ENCODE measurements at regions not wholly inside any gene's neighbourhood (a gene's known extent, or its start where the extent isn't known, plus 50 kb on each side); places are given as distances from the start of the nearest gene placed in this dataset.

DNA sequence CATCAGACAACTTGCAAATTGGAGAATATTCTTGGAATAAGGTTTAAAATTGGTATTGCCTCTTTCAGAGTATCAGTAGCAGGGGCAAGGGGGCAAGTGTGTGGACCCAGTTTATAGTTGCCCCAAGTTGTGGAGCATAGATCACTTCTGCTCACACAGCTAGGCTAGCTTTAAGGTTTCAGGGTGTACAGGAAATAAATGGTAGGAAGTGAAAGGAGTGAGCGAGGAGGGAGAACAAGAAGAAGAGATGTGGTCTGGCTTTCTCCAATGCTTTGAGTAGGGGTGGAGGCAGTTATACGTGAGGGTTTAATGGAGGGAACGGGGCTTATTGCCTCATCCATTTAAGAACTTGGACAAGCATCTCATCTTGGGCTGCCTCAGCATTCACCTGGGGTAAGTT lies 290.0 kb upstream of the CFAP20DC start:
- in situ Hi-C loops (cut with MboI; ENCODE audit: low pct_unique_long_range_greater_than_20kb, low sequenced_read_pairs, unreplicated experiment) = no loop called here
- TF ChIP-seq, protein P1, sequence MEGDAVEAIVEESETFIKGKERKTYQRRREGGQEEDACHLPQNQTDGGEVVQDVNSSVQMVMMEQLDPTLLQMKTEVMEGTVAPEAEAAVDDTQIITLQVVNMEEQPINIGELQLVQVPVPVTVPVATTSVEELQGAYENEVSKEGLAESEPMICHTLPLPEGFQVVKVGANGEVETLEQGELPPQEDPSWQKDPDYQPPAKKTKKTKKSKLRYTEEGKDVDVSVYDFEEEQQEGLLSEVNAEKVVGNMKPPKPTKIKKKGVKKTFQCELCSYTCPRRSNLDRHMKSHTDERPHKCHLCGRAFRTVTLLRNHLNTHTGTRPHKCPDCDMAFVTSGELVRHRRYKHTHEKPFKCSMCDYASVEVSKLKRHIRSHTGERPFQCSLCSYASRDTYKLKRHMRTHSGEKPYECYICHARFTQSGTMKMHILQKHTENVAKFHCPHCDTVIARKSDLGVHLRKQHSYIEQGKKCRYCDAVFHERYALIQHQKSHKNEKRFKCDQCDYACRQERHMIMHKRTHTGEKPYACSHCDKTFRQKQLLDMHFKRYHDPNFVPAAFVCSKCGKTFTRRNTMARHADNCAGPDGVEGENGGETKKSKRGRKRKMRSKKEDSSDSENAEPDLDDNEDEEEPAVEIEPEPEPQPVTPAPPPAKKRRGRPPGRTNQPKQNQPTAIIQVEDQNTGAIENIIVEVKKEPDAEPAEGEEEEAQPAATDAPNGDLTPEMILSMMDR (IDR thresholded peaks at IDR 0.05; ENCODE audit: extremely low read depth, insufficient read depth, missing control alignments) = no peak
- DNase-seq (ENCODE audit: low spot score) = no peak

GRCh38 chr3:59338934-59339333 lies 289.1 kb upstream of the CFAP20DC start:
- in situ Hi-C loops (cut with MboI; ENCODE audit: low pct_unique_long_range_greater_than_20kb, low sequenced_read_pairs, unreplicated experiment) = no loop called here
- TF ChIP-seq, protein P1 (IDR thresholded peaks at IDR 0.05; ENCODE audit: extremely low read depth, insufficient read depth, missing control alignments) = no peak
- DNase-seq (ENCODE audit: low spot score) = no peak

DNA sequence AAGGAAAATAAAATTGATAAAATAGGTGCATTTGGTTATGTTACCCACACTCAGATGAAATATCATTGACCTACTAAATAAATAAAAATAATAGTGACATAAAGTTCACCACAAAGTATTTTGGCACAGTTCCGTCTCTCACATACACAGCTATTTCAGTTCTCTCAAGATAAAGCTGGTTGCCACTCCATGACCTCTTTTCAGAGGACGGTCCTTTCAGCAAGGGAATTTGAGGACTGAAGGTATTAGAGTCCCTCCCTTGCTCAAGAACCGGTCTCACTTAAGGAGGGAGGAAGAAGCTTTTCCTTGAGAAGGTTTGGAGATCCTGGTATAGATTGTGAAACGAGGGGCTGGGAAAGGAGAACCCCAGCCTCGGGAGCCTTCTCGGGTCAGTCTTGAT lies 285.5 kb upstream of the CFAP20DC start:
- TF ChIP-seq, protein P1 (IDR thresholded peaks at IDR 0.05; ENCODE audit: extremely low read depth, insufficient read depth, missing control alignments) = no peak
- in situ Hi-C loops (cut with MboI; ENCODE audit: low pct_unique_long_range_greater_than_20kb, low sequenced_read_pairs, unreplicated experiment) = no loop called here
- no peak for DNase-seq (ENCODE audit: low spot score)

- in situ Hi-C loops (cut with MboI; ENCODE audit: low pct_unique_long_range_greater_than_20kb, low sequenced_read_pairs, unreplicated experiment) = no loop called here
- TF ChIP-seq, protein P1 (IDR thresholded peaks at IDR 0.05; ENCODE audit: extremely low read depth, insufficient read depth, missing control alignments) = no peak
- no peak for DNase-seq (ENCODE audit: low spot score)
Observed at GRCh38 chr3:59334585-59334984, 284.8 kb upstream of the CFAP20DC start.

DNA sequence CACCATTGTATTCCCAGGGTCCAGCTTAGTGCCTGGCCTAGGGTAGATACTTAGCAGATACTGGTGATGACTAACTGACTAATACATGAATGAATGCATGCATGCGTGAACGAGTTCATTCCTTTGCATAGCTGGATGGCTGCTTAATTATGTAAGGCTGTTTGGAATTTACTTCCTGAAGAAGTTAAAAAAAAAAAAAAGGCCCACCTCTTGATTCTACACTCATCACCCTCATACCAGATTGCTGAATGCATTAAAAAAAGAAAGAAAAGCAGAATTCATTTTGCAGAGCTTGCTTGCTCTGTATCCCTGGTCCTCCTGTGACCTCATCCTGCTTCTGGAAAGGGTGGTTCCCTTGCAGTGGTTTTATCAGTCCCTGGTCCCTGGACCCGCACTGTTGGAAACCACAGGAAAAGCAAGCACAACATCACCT lies 277.6 kb upstream of the CFAP20DC start:
- DNase-seq (ENCODE audit: low spot score) = no peak
- in situ Hi-C loops (cut with MboI; ENCODE audit: low pct_unique_long_range_greater_than_20kb, low sequenced_read_pairs, unreplicated experiment) = no loop called here
- TF ChIP-seq, protein P1 (IDR thresholded peaks at IDR 0.05; ENCODE audit: extremely low read depth, insufficient read depth, missing control alignments) = no peak

DNA sequence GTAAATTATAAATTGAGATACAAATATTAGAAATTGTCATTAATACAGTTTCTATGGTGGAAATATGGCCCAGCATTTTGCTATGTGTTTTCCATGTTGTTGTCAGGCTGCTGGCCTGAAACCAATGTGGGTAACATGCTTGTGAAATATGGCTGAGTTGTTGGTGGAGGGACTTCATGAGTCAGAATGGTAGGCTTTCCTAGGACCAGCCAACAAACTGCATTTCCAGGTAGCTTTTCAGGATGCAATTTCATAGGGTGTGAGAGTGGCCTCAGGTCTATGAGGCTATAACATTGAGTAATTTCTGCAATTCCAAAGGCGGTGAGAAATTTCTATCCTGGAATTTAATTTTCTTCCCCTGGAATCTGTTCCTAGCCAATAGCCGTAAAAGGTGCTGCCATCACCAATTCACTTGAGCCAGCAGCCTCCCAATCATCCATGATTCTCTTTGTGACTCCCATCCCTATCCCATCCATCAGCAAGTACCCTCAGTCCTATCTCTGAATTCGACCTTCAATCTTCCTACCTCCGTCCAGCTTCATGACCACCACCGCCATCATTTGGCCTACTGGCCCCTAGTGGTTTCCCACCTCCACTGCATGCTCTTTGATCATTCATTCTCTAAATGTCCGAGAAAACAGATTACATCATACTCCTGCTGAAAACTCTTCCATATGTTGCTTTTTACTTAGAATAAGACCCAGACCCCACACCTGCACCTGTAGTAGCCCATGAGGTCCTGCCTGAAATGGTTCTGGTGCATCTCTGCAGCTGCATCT lies 276.6 kb upstream of the CFAP20DC start:
- no peak for DNase-seq (ENCODE audit: low spot score)
- in situ Hi-C loops (cut with MboI; ENCODE audit: low pct_unique_long_range_greater_than_20kb, low sequenced_read_pairs, unreplicated experiment) = no loop called here
- TF ChIP-seq, protein P1 (IDR thresholded peaks at IDR 0.05; ENCODE audit: extremely low read depth, insufficient read depth, missing control alignments) = no peak

Data from GM13977 (cell line).